Ovary (tissue), 7 donors: ENCODE measurements at regions not wholly inside any gene's neighbourhood (a gene's known extent, or its start where the extent isn't known, plus 50 kb on each side); places are given as distances from the start of the nearest gene placed in this dataset.

Experiments
- DNase-seq, 5 donors: peaks; one replicate each; pipeline ENCODE4 v3.0.0-alpha.2; 2019 to 2020
- H3K27ac ChIP-seq, 2 donors: fragments of 200-600 bp; one replicate each; pipeline versions ENCODE4 v1.5.1 to v1.8.0; 2019 to 2022
- H3K27me3 ChIP-seq: fragments of 200-600 bp; one replicate; pipeline ENCODE4 v1.8.0; 2022
- H3K36me3 ChIP-seq: fragments of 200-600 bp; sonication (generic); one replicate; pipeline ENCODE4 v1.5.1; 2019
- H3K4me1 ChIP-seq: one replicate; pipeline ENCODE4 v1.8.1; 2013; ENCODE audit warnings: mild to moderate bottlenecking, moderate library complexity; ENCODE audit not compliant: insufficient read depth
- H3K4me3 ChIP-seq: fragments of 200-600 bp; sonication (generic); one replicate; pipeline ENCODE4 v1.5.1; 2017
- H3K9me3 ChIP-seq, 2 donors: fragments of 200-600 bp in 1 of 2; sonication (generic) in 1 of 2; one replicate each; pipeline versions ENCODE4 v1.5.1 to v1.8.1; 2013 to 2019; ENCODE audit warnings: mild to moderate bottlenecking in 1 of 2, moderate library complexity in 1 of 2
- CTCF ChIP-seq, 3 donors: fragments of 450-650 bp in 2 of 3; fragments of 200-600 bp in 1 of 3; IDR thresholded peaks; one replicate each; pipeline versions ENCODE4 v1.5.1 to v1.8.0; 2016 to 2022; ENCODE audit warnings: antibody characterized with exemption in 3 of 3, mild to moderate bottlenecking in 1 of 3
- EP300 ChIP-seq: sonication (generic); formaldehyde crosslinking; IDR thresholded peaks from one replicate; pipeline ENCODE4 v1.6.1; 2017; ENCODE audit warnings: antibody characterized with exemption
- POLR2A ChIP-seq: fragments of 450-650 bp; IDR thresholded peaks from one replicate; pipeline ENCODE4 v1.6.1; 2017; ENCODE audit warnings: antibody characterized with exemption, mild to moderate bottlenecking, moderate library complexity
- WGBS, 3 donors: extraction: QIAGEN DNeasy Blood & Tissue Kit in 1 of 3; methylation state at CpG; one replicate each; pipeline versions ENCODE4 v1.1.5 to v1.1.7; 2013 to 2017; 5-methylcytosine and 5-hydroxymethylcytosine counted together
- intact Hi-C, 4 donors: fragments of 100-400 bp; cut with DNase I; formaldehyde crosslinking; loops; one replicate each; pipeline versions ENCODE4 v1.11.0 to v1.15.1; 2022 to 2023
- donor health status: DM: no; HTN: no; CAD: no; lungs with moderate emphysema.
- donor health status: DM: no; HTN: no; CAD: no.
- donor health status: Bipolar disorder and iron deficiency.
- donor health status: DM: no; HTN: no; CAD: no.
- donor health status: DM: yes; HTN: yes; CAD: no.

GRCh38 chr12:19794116-19794515 is 354.8 kb downstream of the AEBP2 start:
- Histone ChIP-seq H3K36me3 (no peaks in the 10 kb centered on the region), H3K27ac (no peak overlapping the region), H3K4me1 (no peaks in the 10 kb centered on the region), H3K4me3 (no peak overlapping the region), H3K9me3 (no peaks in the 10 kb centered on the region), H3K27me3 (no peaks in the 10 kb centered on the region)
- TF ChIP-seq POLR2A (no peak), EP300 (no peak), CTCF (IDR thresholded peaks at IDR 0.05) (no peak)
- no peak for DNase-seq
- WGBS, 3 donors = 68 to 73% (median 71%) methylated on average over 1 of the region's 1 CpG
- intact Hi-C loops = no loop called here

- TF ChIP-seq EP300 (no peak), POLR2A (no peak), CTCF (IDR thresholded peaks at IDR 0.05) (no peak)
- intact Hi-C loops = no loop called here
- DNase-seq = no peak
- no peaks in the 10 kb centered on the region for H3K36me3 ChIP-seq
- no peaks in the 10 kb centered on the region for H3K9me3 ChIP-seq
- 92 to 96% (median 95%) methylated on average over 7 of the region's 7 CpGs for WGBS, 3 donors
- H3K4me1 ChIP-seq = no peaks in the 10 kb centered on the region
- H3K27me3 ChIP-seq = no peaks in the 10 kb centered on the region
- no peak overlapping the region for H3K27ac ChIP-seq
- H3K4me3 ChIP-seq = no peak overlapping the region
Measured at GRCh38 chr12:19799216-19799615, 359.9 kb downstream of the AEBP2 start.

- Histone ChIP-seq H3K36me3 (no peaks in the 10 kb centered on the region), H3K9me3 (no peaks in the 10 kb centered on the region), H3K4me1 (no peaks in the 10 kb centered on the region), H3K27ac (no peak overlapping the region), H3K27me3 (no peaks in the 10 kb centered on the region), H3K4me3 (no peak overlapping the region)
- no peak for TF ChIP-seq EP300
- no peak for TF ChIP-seq POLR2A
- no peak for TF ChIP-seq CTCF (IDR thresholded peaks at IDR 0.05)
- WGBS, 3 donors = 27 to 44% (median 31%) methylated on average over 5 of the region's 5 CpGs
- DNase-seq = no peak
- intact Hi-C loops = no loop called here
Measured at GRCh38 chr12:19799895-19800602, 360.8 kb downstream of the AEBP2 start.

GRCh38 chr12:19800884-19801283 is 361.6 kb downstream of the AEBP2 start:
- Histone ChIP-seq H3K9me3 (no peaks in the 10 kb centered on the region), H3K27me3 (no peaks in the 10 kb centered on the region), H3K4me3 (no peak overlapping the region), H3K4me1 (no peaks in the 10 kb centered on the region), H3K36me3 (no peaks in the 10 kb centered on the region), H3K27ac (no peak overlapping the region)
- DNase-seq = no peak
- intact Hi-C loops = no loop called here
- WGBS, 3 donors = 70 to 75% (median 70%) methylated on average over 4 of the region's 4 CpGs
- TF ChIP-seq POLR2A (no peak), EP300 (no peak), CTCF (IDR thresholded peaks at IDR 0.05) (no peak)
